T-helper 17 cell (primary cell): ENCODE measurements at regions not wholly inside any gene's neighbourhood (a gene's known extent, or its start where the extent isn't known, plus 50 kb on each side); places are given as distances from the start of the nearest gene placed in this dataset.

Experiments
- ATAC-seq: fragments of 150-1000 bp; cut with Tn5 transposase; 2 replicates; pipeline ENCODE4 v1.10.0; 2021; ENCODE audit warnings: mild to moderate bottlenecking, moderate library complexity
- DNase-seq, 3 donors: peaks; one replicate each; pipeline versions ENCODE4 v3.0.0 to v3.0.0-alpha.2; 2020 to 2021
- H3K9me3 ChIP-seq: one replicate; pipeline ENCODE4 v1.7.0; 2013; ENCODE audit warnings: low read length, mild to moderate bottlenecking; ENCODE audit not compliant: control insufficient read depth, poor library complexity, severe bottlenecking
- H3K27ac Mint-ChIP-seq: one replicate; pipeline ENCODE4 v1.8.0; 2022; ENCODE audit warnings: mild to moderate bottlenecking, moderate library complexity, mixed read lengths
- H3K27me3 Mint-ChIP-seq: one replicate; pipeline ENCODE4 v1.8.0; 2022; ENCODE audit warnings: mixed read lengths
- H3K36me3 Mint-ChIP-seq: one replicate; pipeline ENCODE4 v1.8.0; 2022; ENCODE audit warnings: low read depth, mixed read lengths
- H3K4me1 Mint-ChIP-seq: one replicate; pipeline ENCODE4 v1.8.0; 2022; ENCODE audit warnings: mild to moderate bottlenecking, mixed read lengths
- H3K4me3 Mint-ChIP-seq: one replicate; pipeline ENCODE4 v1.8.0; 2022; ENCODE audit warnings: mild to moderate bottlenecking, moderate library complexity, mixed read lengths

DNA sequence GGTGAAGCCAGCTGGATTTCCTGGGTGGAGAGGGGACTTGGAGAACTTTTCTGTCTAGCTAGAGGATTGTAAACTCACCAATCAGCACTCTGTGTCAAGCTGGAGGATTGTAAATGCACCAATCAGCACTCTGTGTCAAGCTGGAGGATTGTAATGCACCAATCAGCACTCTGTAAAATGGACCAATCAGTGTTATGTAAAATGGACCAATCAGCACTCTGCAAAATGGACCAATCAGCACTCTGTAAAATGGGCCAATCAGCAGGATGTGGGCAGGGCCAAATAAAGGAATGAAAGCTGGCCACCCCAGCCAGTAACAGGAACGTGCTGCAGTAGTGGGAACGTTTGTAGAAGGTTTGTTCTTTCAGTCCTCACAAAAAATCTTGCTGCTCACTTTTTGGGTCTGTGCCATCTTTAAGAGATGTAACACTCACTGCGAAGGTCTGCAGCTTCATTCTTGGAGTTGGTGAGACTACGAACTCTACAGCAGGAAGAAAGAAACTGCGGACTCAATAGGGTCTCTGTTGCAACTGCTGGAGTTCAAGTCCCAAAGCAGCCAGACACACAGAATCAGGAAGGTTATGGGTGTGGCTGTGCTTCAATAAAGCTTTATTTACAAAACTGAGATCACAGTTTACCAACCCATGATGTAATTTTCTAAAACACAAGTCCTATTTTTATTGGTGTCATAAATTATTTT, 145.7 kb upstream of the ERCC6L2 start:
- Mint-ChIP-seq H3K27ac (no peak overlapping the region), H3K27me3 (peaks cover 8% of the 10 kb centered on the region)
- no peak for ATAC-seq

GRCh38 chr9:95729046-95729445, 146.4 kb upstream of the ERCC6L2 start:
- DNase-seq (no peak), ATAC-seq (no peak)
- no peak overlapping the region for H3K27ac Mint-ChIP-seq
- no peaks in the 10 kb centered on the region for H3K9me3 ChIP-seq
- H3K4me1 Mint-ChIP-seq, result peaks cover 6% of the 10 kb centered on the region
- peaks cover 7% of the 10 kb centered on the region for H3K27me3 Mint-ChIP-seq
- no peak overlapping the region for H3K4me3 Mint-ChIP-seq
- H3K36me3 Mint-ChIP-seq, result no peaks in the 10 kb centered on the region

More for the DNA sequence above, 145.7 kb upstream of the ERCC6L2 start:
- Mint-ChIP-seq H3K36me3 (no peaks in the 10 kb centered on the region), H3K4me1 (peaks cover 1% of the 10 kb centered on the region), H3K4me3 (no peak overlapping the region)
- DNase-seq, result no peak
- no peaks in the 10 kb centered on the region for H3K9me3 ChIP-seq

DNA sequence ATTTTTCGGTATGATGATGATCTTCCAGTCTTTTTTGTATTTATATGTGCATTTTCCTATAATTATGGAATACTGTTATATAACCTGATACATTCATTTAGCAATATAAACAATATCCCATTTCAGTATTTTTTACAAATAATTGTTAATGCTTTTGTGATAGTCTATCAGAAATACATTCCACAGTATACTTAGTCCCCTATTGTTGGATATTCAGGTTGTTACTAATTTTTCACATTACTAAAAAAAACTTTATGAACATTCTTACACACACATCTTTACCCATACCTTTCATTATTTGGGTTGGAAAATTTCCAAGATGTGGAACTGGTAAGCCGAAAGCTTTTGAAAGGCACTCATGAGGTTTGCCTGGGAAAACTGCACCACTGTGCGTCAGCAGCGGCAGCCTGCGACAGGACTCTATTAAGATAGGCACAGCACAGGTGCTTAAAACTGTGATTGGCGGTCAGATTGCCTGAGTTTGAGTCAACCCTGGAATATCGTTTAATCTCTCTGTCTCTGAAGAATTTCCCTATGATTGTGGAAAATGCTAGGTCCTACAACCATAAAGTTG, 147.5 kb upstream of the ERCC6L2 start:
- ATAC-seq (no peak), DNase-seq (no peak)
- H3K9me3 ChIP-seq, result no peaks in the 10 kb centered on the region
- Mint-ChIP-seq H3K4me3 (no peak overlapping the region), H3K36me3 (no peaks in the 10 kb centered on the region), H3K4me1 (peaks cover 7% of the 10 kb centered on the region), H3K27me3 (peaks cover 7% of the 10 kb centered on the region), H3K27ac (no peak overlapping the region)

- ATAC-seq, result no peak
- Mint-ChIP-seq H3K4me1 (peaks cover 7% of the 10 kb centered on the region), H3K27ac (no peak overlapping the region), H3K4me3 (no peak overlapping the region), H3K36me3 (no peaks in the 10 kb centered on the region), H3K27me3 (peaks cover under 1% of the 10 kb centered on the region)
- no peaks in the 10 kb centered on the region for H3K9me3 ChIP-seq
- no peak for DNase-seq
Observed at GRCh38 chr9:95726756-95727155, 148.7 kb upstream of the ERCC6L2 start.

- no peak overlapping the region for H3K4me3 Mint-ChIP-seq
- H3K27ac Mint-ChIP-seq, result peak overlapping the region; percentile 42
- DNase-seq, result no peak
- peaks cover 7% of the 10 kb centered on the region for H3K4me1 Mint-ChIP-seq
- no peak for ATAC-seq
- H3K9me3 ChIP-seq, result no peaks in the 10 kb centered on the region
- no peaks in the 10 kb centered on the region for H3K36me3 Mint-ChIP-seq
- no peaks in the 10 kb centered on the region for H3K27me3 Mint-ChIP-seq
Observed at GRCh38 chr9:95725045-95725444, 150.4 kb upstream of the ERCC6L2 start.

DNA sequence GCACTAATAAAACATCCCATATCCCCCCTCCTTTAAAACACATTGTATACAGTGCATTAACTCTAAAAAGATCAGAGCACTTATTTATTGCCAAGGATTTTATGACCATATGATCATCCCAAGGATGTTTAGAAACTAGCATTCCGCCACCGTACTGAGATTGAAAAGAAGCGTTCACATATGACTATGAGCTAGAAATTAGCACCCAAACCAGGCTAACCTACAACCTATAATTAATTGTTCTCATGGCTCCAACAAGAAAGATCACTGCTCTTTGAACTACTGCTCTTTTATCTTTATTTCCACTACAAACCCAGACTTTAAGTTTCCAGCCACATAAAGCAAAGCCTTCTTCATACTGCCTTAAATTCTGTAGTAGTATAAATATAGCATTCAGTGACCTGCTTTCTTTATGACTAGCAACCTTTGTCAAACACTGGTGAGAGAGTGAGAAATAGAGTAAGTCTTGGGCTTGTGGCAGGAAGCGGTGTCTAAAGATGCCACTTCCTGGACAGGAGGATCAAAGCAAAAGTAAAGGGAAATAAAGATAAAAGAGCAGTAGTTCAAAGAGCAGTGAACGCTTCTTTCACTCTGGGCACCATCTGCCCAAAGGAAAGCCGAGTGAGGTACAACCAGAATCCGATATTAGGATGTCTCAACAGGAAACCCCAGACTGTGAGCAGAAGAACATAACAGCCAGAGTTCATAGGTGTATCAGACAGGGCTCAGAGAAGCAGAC, 151.1 kb upstream of the ERCC6L2 start:
- peak in 2 of 3 donors; percentile 20 to 38 for DNase-seq
- Mint-ChIP-seq H3K27me3 (no peaks in the 10 kb centered on the region), H3K27ac (peak overlapping the region; percentile 42), H3K36me3 (no peaks in the 10 kb centered on the region), H3K4me3 (peak overlapping the region; percentile 4), H3K4me1 (peaks cover 7% of the 10 kb centered on the region)
- H3K9me3 ChIP-seq, result no peaks in the 10 kb centered on the region
- ATAC-seq, result peak; percentile 91

DNA sequence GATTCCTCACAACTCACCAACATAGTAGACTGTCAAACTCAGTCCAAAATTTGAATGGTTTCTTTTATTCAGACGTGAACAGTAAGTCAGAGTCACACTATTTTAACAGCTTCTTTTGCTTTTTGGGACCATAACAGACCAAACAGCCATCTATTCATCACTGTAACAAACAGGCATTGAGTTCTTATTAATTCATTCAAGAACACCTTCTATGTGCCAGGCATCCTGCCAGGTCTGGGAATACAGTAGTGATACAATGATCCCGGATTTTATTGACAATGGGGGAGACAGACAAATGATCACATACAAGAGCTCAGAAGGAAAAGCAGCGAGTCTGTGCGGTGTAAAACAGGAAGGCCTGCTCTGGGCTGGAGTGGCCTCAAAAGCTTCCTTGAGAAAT, 153.3 kb upstream of the ERCC6L2 start:
- no peak overlapping the region for H3K27ac Mint-ChIP-seq
- H3K36me3 Mint-ChIP-seq, result no peaks in the 10 kb centered on the region
- DNase-seq (no peak), ATAC-seq (no peak)
- peaks cover 7% of the 10 kb centered on the region for H3K4me1 Mint-ChIP-seq
- no peaks in the 10 kb centered on the region for H3K27me3 Mint-ChIP-seq
- no peaks in the 10 kb centered on the region for H3K9me3 ChIP-seq
- no peak overlapping the region for H3K4me3 Mint-ChIP-seq

DNA sequence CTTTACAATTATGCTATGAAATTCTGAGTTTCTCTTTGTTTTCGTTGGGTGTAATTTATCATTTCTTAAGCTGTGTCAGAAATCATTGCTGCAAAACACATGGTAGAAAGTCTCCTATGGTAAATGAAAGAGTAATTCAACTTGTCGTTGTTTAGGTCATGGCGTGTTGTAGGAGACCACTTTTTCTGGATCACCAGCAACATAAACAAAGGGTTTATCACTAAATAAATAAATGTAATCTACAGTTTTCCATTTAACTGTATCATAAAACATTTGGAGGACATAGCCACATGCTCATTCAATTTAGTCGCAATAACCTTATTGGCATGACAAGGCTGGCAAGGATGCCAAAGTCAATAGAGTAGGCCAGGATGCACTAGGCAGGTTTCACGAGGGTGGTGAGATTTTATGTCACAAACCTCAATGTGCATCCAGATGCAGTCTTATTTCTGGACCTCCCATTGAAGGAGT, 154.4 kb upstream of the ERCC6L2 start:
- H3K27me3 Mint-ChIP-seq, result no peaks in the 10 kb centered on the region
- DNase-seq (no peak), ATAC-seq (no peak)
- no peaks in the 10 kb centered on the region for H3K36me3 Mint-ChIP-seq
- H3K4me1 Mint-ChIP-seq, result peaks cover 7% of the 10 kb centered on the region
- no peak overlapping the region for H3K27ac Mint-ChIP-seq
- no peaks in the 10 kb centered on the region for H3K9me3 ChIP-seq
- H3K4me3 Mint-ChIP-seq, result no peak overlapping the region

DNA sequence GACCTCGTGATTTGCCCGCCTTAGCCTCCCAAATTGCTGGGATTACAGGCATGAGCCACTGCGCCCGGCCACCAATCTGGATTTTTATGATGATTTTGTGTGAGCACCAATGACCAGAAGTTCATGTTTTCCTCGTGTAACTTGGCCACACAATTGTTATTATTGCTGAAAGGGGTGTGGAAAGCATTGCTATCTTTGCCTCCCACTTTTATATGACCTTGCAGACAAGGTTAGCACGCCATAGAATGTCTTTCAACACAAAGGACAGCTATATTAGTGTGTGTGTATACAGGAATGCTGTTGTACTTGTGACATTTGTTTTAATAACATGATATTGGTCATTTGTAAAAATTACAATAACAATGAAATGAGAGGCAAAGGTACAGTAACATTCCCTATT, 155.0 kb upstream of the ERCC6L2 start:
- Mint-ChIP-seq H3K4me1 (peaks cover 7% of the 10 kb centered on the region), H3K4me3 (no peak overlapping the region), H3K27ac (no peak overlapping the region), H3K36me3 (no peaks in the 10 kb centered on the region), H3K27me3 (no peaks in the 10 kb centered on the region)
- no peak for DNase-seq
- H3K9me3 ChIP-seq, result peaks cover 2% of the 10 kb centered on the region
- no peak for ATAC-seq

DNA sequence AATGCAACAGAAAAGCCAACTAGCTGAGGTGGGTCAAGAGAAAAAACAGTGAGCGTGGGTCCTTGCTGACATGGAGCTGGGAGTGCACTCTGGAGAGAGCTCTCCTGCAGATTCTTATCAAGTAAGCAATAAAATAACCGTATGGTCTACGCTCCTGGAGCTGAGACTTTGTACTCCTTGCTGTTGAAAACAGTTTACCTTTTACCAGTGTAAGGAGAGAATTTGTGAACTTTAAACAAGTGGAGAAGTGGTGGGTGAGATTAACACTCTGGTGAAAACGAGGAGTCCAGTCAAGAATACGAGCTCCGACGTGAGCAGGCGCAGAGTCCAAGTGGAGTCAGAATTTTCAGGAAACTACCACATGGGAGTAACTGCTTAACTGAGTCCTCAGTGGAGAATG, 156.1 kb upstream of the ERCC6L2 start:
- Mint-ChIP-seq H3K27me3 (no peaks in the 10 kb centered on the region), H3K4me3 (no peak overlapping the region), H3K4me1 (peaks cover 4% of the 10 kb centered on the region), H3K36me3 (no peaks in the 10 kb centered on the region), H3K27ac (no peak overlapping the region)
- DNase-seq (no peak), ATAC-seq (no peak)
- H3K9me3 ChIP-seq, result peaks cover 5% of the 10 kb centered on the region

DNA sequence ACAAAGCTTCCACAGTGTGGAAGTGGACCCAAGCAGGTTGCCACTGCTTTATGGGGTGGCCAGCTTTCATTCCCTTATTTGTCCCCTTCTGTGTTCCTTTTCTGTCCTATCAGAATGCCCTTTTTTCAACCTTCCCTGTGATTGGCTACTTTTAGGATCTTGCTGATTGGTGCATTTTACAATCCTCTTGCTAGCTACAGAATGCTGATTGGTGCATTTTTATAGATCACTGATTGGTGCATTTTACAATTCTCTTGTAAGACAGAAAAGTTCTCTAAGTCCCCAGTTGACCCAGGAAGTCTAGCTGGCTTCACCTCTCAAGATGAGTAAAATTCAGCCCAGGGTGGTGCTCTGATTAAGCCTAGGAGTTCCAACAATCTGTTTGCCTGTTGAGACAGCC, 157.2 kb upstream of the ERCC6L2 start:
- H3K9me3 ChIP-seq, result peaks cover 5% of the 10 kb centered on the region
- H3K27ac Mint-ChIP-seq, result no peak overlapping the region
- no peak for ATAC-seq
- H3K36me3 Mint-ChIP-seq, result no peaks in the 10 kb centered on the region
- no peaks in the 10 kb centered on the region for H3K4me1 Mint-ChIP-seq
- no peak overlapping the region for H3K4me3 Mint-ChIP-seq
- H3K27me3 Mint-ChIP-seq, result no peaks in the 10 kb centered on the region
- DNase-seq, result no peak

DNA sequence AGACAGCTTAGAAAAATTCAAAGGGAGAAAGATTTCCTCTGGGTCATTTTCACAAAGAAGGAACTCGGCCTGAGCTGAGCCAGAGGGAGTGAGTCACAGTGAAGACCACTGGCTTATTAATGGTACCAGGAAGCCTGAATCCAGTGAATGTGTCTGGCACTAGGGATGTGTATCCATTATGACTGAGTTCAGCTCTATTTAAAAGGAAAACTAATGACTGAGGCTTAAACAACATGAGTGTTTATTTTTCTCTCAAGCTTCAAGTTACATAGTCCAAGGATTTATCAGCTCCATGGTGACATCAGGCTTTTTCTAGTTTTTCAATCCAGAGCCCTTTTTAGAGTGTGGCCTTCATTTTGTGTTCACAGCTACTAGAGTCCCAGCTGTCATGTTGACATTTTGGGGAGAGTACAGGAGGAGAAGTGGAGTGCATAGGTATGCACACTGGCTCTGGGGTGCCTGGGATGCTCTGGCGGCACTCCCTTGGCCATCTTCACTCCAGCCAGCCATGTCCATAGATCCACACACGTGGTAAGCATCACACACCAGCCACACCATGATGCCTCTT, 159.5 kb upstream of the ERCC6L2 start:
- DNase-seq, result no peak
- no peak for ATAC-seq
- H3K36me3 Mint-ChIP-seq, result no peaks in the 10 kb centered on the region
- H3K9me3 ChIP-seq, result peaks cover 5% of the 10 kb centered on the region
- H3K27ac Mint-ChIP-seq, result no peak overlapping the region
- no peaks in the 10 kb centered on the region for H3K27me3 Mint-ChIP-seq
- no peaks in the 10 kb centered on the region for H3K4me1 Mint-ChIP-seq
- H3K4me3 Mint-ChIP-seq, result no peak overlapping the region

DNA sequence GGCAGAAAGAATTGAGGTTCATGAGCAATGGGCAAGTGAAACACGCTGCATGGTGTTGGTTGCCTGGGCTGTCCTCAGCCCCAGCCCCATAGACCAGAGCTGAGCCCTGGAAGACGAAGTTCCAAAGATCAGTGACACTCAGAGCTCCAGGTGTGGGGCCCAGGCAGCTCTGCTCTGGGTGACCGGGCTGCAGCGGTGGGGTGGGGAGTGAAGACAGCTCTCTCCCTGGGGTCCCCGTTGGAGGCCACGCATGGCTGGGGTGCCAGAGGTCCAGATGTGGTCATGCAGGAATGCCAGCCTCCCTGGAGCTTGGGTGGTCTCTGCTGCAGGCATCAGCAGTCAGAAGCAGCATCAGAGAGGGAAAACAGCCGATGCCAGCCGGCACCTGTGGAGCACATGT, 165.0 kb upstream of the ERCC6L2 start:
- no peaks in the 10 kb centered on the region for H3K4me1 Mint-ChIP-seq
- H3K27me3 Mint-ChIP-seq, result peaks cover 5% of the 10 kb centered on the region
- no peak for ATAC-seq
- peaks cover 2% of the 10 kb centered on the region for H3K9me3 ChIP-seq
- H3K27ac Mint-ChIP-seq, result no peak overlapping the region
- H3K36me3 Mint-ChIP-seq, result no peaks in the 10 kb centered on the region
- no peak for DNase-seq
- no peak overlapping the region for H3K4me3 Mint-ChIP-seq
